CD14-positive monocyte (primary cell): ENCODE measurements at regions not wholly inside any gene's neighbourhood (a gene's known extent, or its start where the extent isn't known, plus 50 kb on each side); places are given as distances from the start of the nearest gene placed in this dataset.

Experiments used
- DNase-seq, 3 donors: peaks; one replicate each; pipeline ENCODE4 v3.0.0-alpha.2; 2011 to 2022
- H2AFZ ChIP-seq: 2 replicates; pipeline ENCODE4 v1.6.0; 2012; ENCODE audit warnings: mild to moderate bottlenecking, low read depth, low read length, inconsistent platforms; ENCODE audit not compliant: insufficient read depth, poor library complexity, severe bottlenecking
- H3K27ac ChIP-seq, 2 donors: 1 replicate in 1 of 2; 2 replicates in 1 of 2; pipeline ENCODE4 v1.5.1; 2012 to 2013; ENCODE audit warnings: low read length in 2 of 2, control low read depth in 1 of 2, inconsistent platforms in 1 of 2, low read depth in 1 of 2, mild to moderate bottlenecking in 1 of 2
- H3K27me3 ChIP-seq, 2 donors: one replicate each; pipeline versions ENCODE4 v1.6.0 to v1.6.1; 2011 to 2013; ENCODE audit warnings: low read length in 2 of 2; ENCODE audit not compliant: control insufficient read depth in 2 of 2, insufficient read depth in 2 of 2
- H3K36me3 ChIP-seq, 2 donors: replicated peaks in 1 of 2; 1 replicate in 1 of 2; 2 replicates in 1 of 2; pipeline versions ENCODE4 v1.5.1 to v1.6.1; 2012 to 2013; ENCODE audit warnings: low read length in 2 of 2, control low read depth in 1 of 2, inconsistent platforms in 1 of 2, mild to moderate bottlenecking in 1 of 2; ENCODE audit not compliant: insufficient read depth in 2 of 2, control insufficient read depth in 1 of 2
- H3K4me1 ChIP-seq, 2 donors: 1 replicate in 1 of 2; 2 replicates in 1 of 2; pipeline versions ENCODE4 v1.5.1 to v1.6.1; 2012 to 2013; ENCODE audit warnings: low read length in 2 of 2, control low read depth in 1 of 2, inconsistent platforms in 1 of 2, mild to moderate bottlenecking in 1 of 2, moderate library complexity in 1 of 2; ENCODE audit not compliant: insufficient read depth in 2 of 2, control insufficient read depth in 1 of 2
- H3K4me2 ChIP-seq: replicated peaks from 2 replicates; pipeline ENCODE3; 2012; ENCODE audit warnings: low read length, moderate library complexity, mild to moderate bottlenecking; ENCODE audit not compliant: poor library complexity, severe bottlenecking; ENCODE audit errors: extremely low read depth
- H3K4me3 ChIP-seq, 3 experiments: fragments of 200-600 bp in 1 of 3; sonication (generic) in 1 of 3; replicated peaks in 1 of 3; 1 replicate in 2 of 3; 2 replicates in 1 of 3; pipeline ENCODE4 v1.5.1; 2011 to 2013; ENCODE audit warnings: low read length in 3 of 3, mild to moderate bottlenecking in 3 of 3, control low read depth in 2 of 3, low read depth in 2 of 3, inconsistent platforms in 1 of 3, moderate library complexity in 1 of 3
- H3K79me2 ChIP-seq: 2 replicates; pipeline ENCODE4 v1.6.0; 2012; ENCODE audit warnings: mild to moderate bottlenecking, control low read depth, inconsistent platforms, low read length, moderate library complexity; ENCODE audit not compliant: insufficient read depth
- H3K9ac ChIP-seq: 2 replicates; pipeline ENCODE4 v1.6.0; 2017; ENCODE audit warnings: low read length, mild to moderate bottlenecking; ENCODE audit not compliant: insufficient read depth, poor library complexity, severe bottlenecking
- H3K9me3 ChIP-seq, 2 donors: replicated peaks in 1 of 2; 1 replicate in 1 of 2; 2 replicates in 1 of 2; pipeline versions ENCODE4 v1.5.1 to v1.6.1; 2012 to 2013; ENCODE audit warnings: low read length in 2 of 2, control low read depth in 1 of 2; ENCODE audit not compliant: control insufficient read depth in 1 of 2, insufficient read depth in 1 of 2
- H4K20me1 ChIP-seq: 2 replicates; pipeline ENCODE4 v1.6.0; 2012; ENCODE audit warnings: mild to moderate bottlenecking, low read length, control low read depth, moderate library complexity; ENCODE audit not compliant: insufficient read depth
- H3K27ac Mint-ChIP-seq, 7 donors: one replicate each; pipeline ENCODE4 v1.8.0; 2020; ENCODE audit warnings: mild to moderate bottlenecking in 7 of 7, mixed read lengths in 7 of 7, moderate library complexity in 6 of 7, inconsistent platforms in 2 of 7
- H3K27me3 Mint-ChIP-seq, 3 donors: one replicate each; pipeline ENCODE4 v1.8.0; 2021 to 2022; ENCODE audit warnings: low read depth in 3 of 3, mild to moderate bottlenecking in 3 of 3, mixed read lengths in 3 of 3, moderate library complexity in 3 of 3, inconsistent platforms in 1 of 3
- H3K36me3 Mint-ChIP-seq, 2 donors: one replicate each; pipeline ENCODE4 v1.8.0; 2020; ENCODE audit warnings: mixed read lengths in 2 of 2, inconsistent platforms in 1 of 2, mild to moderate bottlenecking in 1 of 2
- H3K4me1 Mint-ChIP-seq: one replicate; pipeline ENCODE4 v1.8.0; 2020; ENCODE audit warnings: mild to moderate bottlenecking, mixed read lengths
- H3K4me3 Mint-ChIP-seq, 2 donors: one replicate each; pipeline ENCODE4 v1.8.0; 2020; ENCODE audit warnings: mild to moderate bottlenecking in 2 of 2, mixed read lengths in 2 of 2, moderate library complexity in 1 of 2
- H3K9me3 Mint-ChIP-seq, 7 donors: one replicate each; pipeline ENCODE4 v1.8.0; 2020 to 2022; ENCODE audit warnings: mixed read lengths in 7 of 7, mild to moderate bottlenecking in 6 of 7, moderate library complexity in 6 of 7, inconsistent platforms in 2 of 7
- WGBS: methylation state at CpG from one replicate; pipeline ENCODE4 v1.1.5; 2013; ENCODE audit warnings: missing lambda C conversion rate; ENCODE audit not compliant: insufficient coverage; 5-methylcytosine and 5-hydroxymethylcytosine counted together
- intact Hi-C, 2 donors: fragments of 100-400 bp; cut with micrococcal nuclease; formaldehyde crosslinking; loops; one replicate each; pipeline versions ENCODE4 v1.15.0 to v1.15.1; 2023
- TF ChIP-seq, protein P1 (sequence below): fragments of 200-600 bp; IDR thresholded peaks from one replicate; pipeline ENCODE4 v1.8.0; 2022; ENCODE audit warnings: antibody characterized with exemption, mild to moderate bottlenecking

DNA sequence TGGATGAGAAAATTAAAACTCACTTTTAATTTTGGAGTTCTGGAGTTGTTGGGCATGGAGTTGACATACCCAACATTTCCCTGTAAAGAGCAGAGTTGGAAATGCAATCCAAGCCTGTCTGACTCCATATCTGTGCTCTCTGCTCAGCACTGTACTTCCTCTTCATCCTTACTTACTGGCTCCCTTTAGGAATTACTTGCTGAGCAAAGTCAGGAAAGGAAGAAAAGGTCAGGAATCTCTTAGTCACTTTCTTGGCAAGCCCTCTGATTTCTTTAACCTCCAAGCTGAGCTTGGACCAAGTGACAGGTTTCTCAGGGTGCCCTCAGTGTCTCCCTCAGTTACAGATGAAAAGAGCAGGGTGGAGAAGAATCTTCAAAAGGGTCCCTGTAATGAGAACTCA lies 501.5 kb downstream of the ZIC3 start:
- no peaks in the 10 kb centered on the region for H4K20me1 ChIP-seq
- H3K9me3 Mint-ChIP-seq = peaks cover 0 to 2% (median 0%) of the 10 kb centered on the region in 7 donors
- H3K27me3 Mint-ChIP-seq = no peaks in the 10 kb centered on the region
- H3K4me1 ChIP-seq = no peaks in the 10 kb centered on the region
- no peaks in the 10 kb centered on the region for H3K27me3 ChIP-seq
- H3K4me3 Mint-ChIP-seq = no peak overlapping the region
- TF ChIP-seq, protein P1, sequence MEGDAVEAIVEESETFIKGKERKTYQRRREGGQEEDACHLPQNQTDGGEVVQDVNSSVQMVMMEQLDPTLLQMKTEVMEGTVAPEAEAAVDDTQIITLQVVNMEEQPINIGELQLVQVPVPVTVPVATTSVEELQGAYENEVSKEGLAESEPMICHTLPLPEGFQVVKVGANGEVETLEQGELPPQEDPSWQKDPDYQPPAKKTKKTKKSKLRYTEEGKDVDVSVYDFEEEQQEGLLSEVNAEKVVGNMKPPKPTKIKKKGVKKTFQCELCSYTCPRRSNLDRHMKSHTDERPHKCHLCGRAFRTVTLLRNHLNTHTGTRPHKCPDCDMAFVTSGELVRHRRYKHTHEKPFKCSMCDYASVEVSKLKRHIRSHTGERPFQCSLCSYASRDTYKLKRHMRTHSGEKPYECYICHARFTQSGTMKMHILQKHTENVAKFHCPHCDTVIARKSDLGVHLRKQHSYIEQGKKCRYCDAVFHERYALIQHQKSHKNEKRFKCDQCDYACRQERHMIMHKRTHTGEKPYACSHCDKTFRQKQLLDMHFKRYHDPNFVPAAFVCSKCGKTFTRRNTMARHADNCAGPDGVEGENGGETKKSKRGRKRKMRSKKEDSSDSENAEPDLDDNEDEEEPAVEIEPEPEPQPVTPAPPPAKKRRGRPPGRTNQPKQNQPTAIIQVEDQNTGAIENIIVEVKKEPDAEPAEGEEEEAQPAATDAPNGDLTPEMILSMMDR = no peak
- no peak overlapping the region for H3K4me3 ChIP-seq
- H3K4me1 Mint-ChIP-seq = no peaks in the 10 kb centered on the region
- DNase-seq = no peak
- H3K27ac ChIP-seq = no peak overlapping the region
- no peak overlapping the region for H3K27ac Mint-ChIP-seq
- no peak overlapping the region for H2AFZ ChIP-seq
- H3K9me3 ChIP-seq = no peaks in the 10 kb centered on the region
- H3K9ac ChIP-seq = no peak overlapping the region
- H3K4me2 ChIP-seq = no peak overlapping the region
- intact Hi-C loops = no loop called here
- H3K36me3 ChIP-seq = no peaks in the 10 kb centered on the region
- H3K36me3 Mint-ChIP-seq = no peaks in the 10 kb centered on the region
- H3K79me2 ChIP-seq = no peaks in the 10 kb centered on the region

DNA sequence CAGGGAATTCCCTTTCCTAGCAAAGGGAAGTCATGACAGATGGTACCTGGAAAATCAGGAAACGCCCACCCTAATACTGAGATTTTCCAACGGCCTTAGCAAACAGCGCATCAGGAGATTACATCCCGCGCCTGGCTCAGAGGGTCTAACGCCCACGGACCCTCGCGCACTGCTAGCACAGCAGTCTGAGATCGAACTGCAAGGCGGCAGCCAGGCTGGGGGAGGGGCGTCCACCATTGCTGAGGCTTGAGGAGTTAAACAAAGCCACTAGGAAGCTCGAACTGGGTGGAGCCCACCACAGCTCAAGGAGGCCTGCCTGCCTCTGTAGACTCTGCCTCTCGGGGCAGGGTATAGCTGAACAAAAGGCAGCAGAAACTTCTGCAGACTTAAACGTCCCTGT lies 507.7 kb downstream of the ZIC3 start:
- no peak overlapping the region for H3K9ac ChIP-seq
- H3K9me3 ChIP-seq = no peaks in the 10 kb centered on the region
- DNase-seq = no peak
- Mint-ChIP-seq H3K4me1 (no peaks in the 10 kb centered on the region), H3K9me3 (peaks cover 1 to 8% (median 2%) of the 10 kb centered on the region in 7 donors), H3K4me3 (no peak overlapping the region), H3K27ac (no peak overlapping the region), H3K27me3 (no peaks in the 10 kb centered on the region), H3K36me3 (no peaks in the 10 kb centered on the region)
- H3K79me2 ChIP-seq = no peaks in the 10 kb centered on the region
- no peaks in the 10 kb centered on the region for H4K20me1 ChIP-seq
- H3K4me1 ChIP-seq = no peaks in the 10 kb centered on the region
- intact Hi-C loops = no loop called here
- H2AFZ ChIP-seq = no peak overlapping the region
- no peak overlapping the region for H3K4me3 ChIP-seq
- TF ChIP-seq, protein P1 = no peak
- H3K4me2 ChIP-seq = no peak overlapping the region
- no peaks in the 10 kb centered on the region for H3K27me3 ChIP-seq
- no peaks in the 10 kb centered on the region for H3K36me3 ChIP-seq
- WGBS = 87% methylated on average over 9 of the region's 15 CpGs
- no peak overlapping the region for H3K27ac ChIP-seq
